WTC11 (cell line): ENCODE measurements at regions not wholly inside any gene's neighbourhood (a gene's known extent, or its start where the extent isn't known, plus 50 kb on each side); places are given as distances from the start of the nearest gene placed in this dataset.

Source experiments
- ATAC-seq: fragments of 200-7000 bp; cut with Tn5 transposase; 2 replicates; pipeline ENCODE4 v1.10.0; 2021; ENCODE audit warnings: mild to moderate bottlenecking, moderate library complexity
- CTCF ChIA-PET: fragments of 300-600 bp; sonication (Branson Sonifier 250); formaldehyde crosslinking; loops from one replicate; lab custom pipeline; 2021; ENCODE audit warnings: antibody characterized with exemption; lab: Charles Lee
- POLR2A ChIA-PET: fragments of 350-600 bp; sonication (Branson Sonifier 250); formaldehyde crosslinking; loops from one replicate; lab custom pipeline; 2021; ENCODE audit warnings: antibody characterized with exemption; lab: Charles Lee
- DNase-seq: peaks from one replicate; pipeline ENCODE4 v3.0.0; 2021; ENCODE audit warnings: low spot score
- H3K27ac Mint-ChIP-seq: 2 replicates; pipeline ENCODE4 v1.8.0; 2021; ENCODE audit warnings: mixed read lengths
- H3K27me3 Mint-ChIP-seq: 2 replicates; pipeline ENCODE4 v1.8.0; 2021; ENCODE audit warnings: low read depth, mild to moderate bottlenecking, moderate library complexity, mixed read lengths
- H3K36me3 Mint-ChIP-seq: 2 replicates; pipeline ENCODE4 v1.8.0; 2021; ENCODE audit warnings: mixed read lengths
- H3K4me1 Mint-ChIP-seq: 2 replicates; pipeline ENCODE4 v1.8.0; 2022; ENCODE audit warnings: mixed read lengths
- H3K4me3 Mint-ChIP-seq: 2 replicates; pipeline ENCODE4 v1.8.0; 2021; ENCODE audit warnings: mild to moderate bottlenecking, moderate library complexity, mixed read lengths
- H3K9me3 Mint-ChIP-seq: 2 replicates; pipeline ENCODE4 v1.8.0; 2021; ENCODE audit warnings: mixed read lengths
- CREM ChIP-seq: sonication (generic); formaldehyde crosslinking; IDR thresholded peaks from 2 replicates; pipeline ENCODE4 v1.8.1; 2022; ENCODE audit warnings: mild to moderate bottlenecking, missing genetic modification reagents, moderate library complexity
- EMX1 ChIP-seq: fragments of 250-450 bp; sonication (Bioruptor Pico); IDR thresholded peaks from 2 replicates; pipeline ENCODE4 v1.8.0; 2021; ENCODE audit warnings: mild to moderate bottlenecking
- ESRRA ChIP-seq: sonication (generic); formaldehyde crosslinking; IDR thresholded peaks from 2 replicates; pipeline ENCODE4 v1.8.1; 2022; ENCODE audit warnings: mild to moderate bottlenecking, missing genetic modification reagents, borderline replicate concordance
- ETV6 ChIP-seq: sonication (generic); formaldehyde crosslinking; IDR thresholded peaks from 2 replicates; pipeline ENCODE4 v1.8.1; 2022; ENCODE audit warnings: mild to moderate bottlenecking, missing genetic modification reagents
- IRF2 ChIP-seq: sonication (generic); formaldehyde crosslinking; IDR thresholded peaks from 2 replicates; pipeline ENCODE4 v1.8.0; 2022; ENCODE audit warnings: low read depth, missing genetic modification reagents, borderline replicate concordance
- KAT7 ChIP-seq: sonication (generic); formaldehyde crosslinking; IDR thresholded peaks from 2 replicates; pipeline ENCODE4 v1.8.1; 2023; ENCODE audit warnings: missing genetic modification reagents, mild to moderate bottlenecking, borderline replicate concordance
- MXD4 ChIP-seq: fragments of 250-450 bp; sonication (Bioruptor Pico); IDR thresholded peaks from 2 replicates; pipeline ENCODE4 v1.8.0; 2021; ENCODE audit warnings: mild to moderate bottlenecking, moderate library complexity, borderline replicate concordance
- NR2C2 ChIP-seq: sonication (generic); formaldehyde crosslinking; IDR thresholded peaks from 2 replicates; pipeline ENCODE4 v1.8.0; 2022; ENCODE audit warnings: mild to moderate bottlenecking, missing genetic modification reagents
- TEAD1 ChIP-seq: sonication (generic); formaldehyde crosslinking; IDR thresholded peaks from 2 replicates; pipeline ENCODE4 v1.8.0; 2022; ENCODE audit warnings: mild to moderate bottlenecking, missing genetic modification reagents
- ZNF138 ChIP-seq: sonication (generic); formaldehyde crosslinking; conservative IDR thresholded peaks from 2 replicates; pipeline ENCODE4 v1.8.1; 2022; ENCODE audit warnings: mild to moderate bottlenecking, moderate library complexity, missing genetic modification reagents
- ZNF232 ChIP-seq: sonication (generic); formaldehyde crosslinking; IDR thresholded peaks from 2 replicates; pipeline ENCODE4 v1.8.0; 2022; ENCODE audit warnings: mild to moderate bottlenecking, missing genetic modification reagents
- TF ChIP-seq, protein P1 (sequence below): fragments of 250-450 bp; sonication (Bioruptor Pico); IDR thresholded peaks from 2 replicates; pipeline ENCODE4 v2.1.2; 2022; ENCODE audit warnings: mild to moderate bottlenecking, moderate library complexity
- TF ChIP-seq, protein P2 (sequence below): sonication (generic); formaldehyde crosslinking; IDR thresholded peaks from 2 replicates; pipeline ENCODE4 v1.8.1; 2022; ENCODE audit warnings: mild to moderate bottlenecking, missing genetic modification reagents, moderate library complexity, borderline replicate concordance
- TF ChIP-seq, protein P3 (sequence below): fragments of 250-450 bp; sonication (Bioruptor Pico); IDR thresholded peaks from 2 replicates; pipeline ENCODE4 v1.8.0; 2021; ENCODE audit warnings: mild to moderate bottlenecking
- TF ChIP-seq, protein P4 (sequence below): sonication (generic); formaldehyde crosslinking; IDR thresholded peaks from 2 replicates; pipeline ENCODE4 v1.8.0; 2022; ENCODE audit warnings: missing genetic modification reagents
- TF ChIP-seq, protein P5 (sequence below): sonication (generic); formaldehyde crosslinking; IDR thresholded peaks from 2 replicates; pipeline ENCODE4 v1.8.1; 2023; ENCODE audit warnings: mild to moderate bottlenecking, missing genetic modification reagents
- TF ChIP-seq, protein P6 (sequence below): sonication (generic); formaldehyde crosslinking; IDR thresholded peaks from 2 replicates; pipeline ENCODE4 v1.8.0; 2022; ENCODE audit warnings: mild to moderate bottlenecking, missing genetic modification reagents
- TF ChIP-seq, protein P7 (sequence below): sonication (generic); formaldehyde crosslinking; IDR thresholded peaks from 2 replicates; pipeline ENCODE4 v1.8.1; 2022; ENCODE audit warnings: low read depth, missing genetic modification reagents, borderline replicate concordance

DNA sequence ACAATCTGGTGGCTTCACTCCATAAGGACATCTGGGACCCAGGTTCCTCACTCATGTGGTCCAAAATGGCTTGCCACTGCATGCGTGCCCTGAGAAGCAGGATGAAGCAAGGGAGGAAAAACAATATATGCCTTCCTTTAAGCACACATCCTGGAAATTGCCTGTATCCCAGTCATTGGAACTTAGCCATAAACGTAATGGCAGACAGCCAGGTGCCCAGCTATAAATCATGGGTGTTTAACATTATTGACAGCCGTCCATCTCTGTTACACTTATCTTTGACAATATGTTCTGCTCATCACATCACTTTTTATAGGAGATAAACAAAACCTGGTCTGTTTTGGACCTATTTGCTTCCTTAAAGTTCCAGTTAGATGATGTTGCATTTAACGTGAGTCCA is 181.0 kb downstream of the AASDH start:
- Mint-ChIP-seq H3K4me3 (no peak overlapping the region), H3K36me3 (peaks cover 6% of the 10 kb centered on the region), H3K4me1 (peaks cover 13% of the 10 kb centered on the region)
- CTCF ChIA-PET, result no interaction called here
- no peak for ATAC-seq
- TF ChIP-seq EMX1 (CRISPR knock-in tag) (no peak), NR2C2 (no peak), KAT7 (no peak), ETV6 (CRISPR knock-in tag) (no peak), TEAD1 (CRISPR knock-in tag) (no peak), IRF2 (CRISPR knock-in tag) (no peak), MXD4 (CRISPR knock-in tag) (no peak), ZNF232 (CRISPR knock-in tag) (no peak), ESRRA (CRISPR knock-in tag) (no peak), ZNF138 (CRISPR knock-in tag) (no peak), CREM (CRISPR knock-in tag) (no peak)
- TF ChIP-seq, protein P1, sequence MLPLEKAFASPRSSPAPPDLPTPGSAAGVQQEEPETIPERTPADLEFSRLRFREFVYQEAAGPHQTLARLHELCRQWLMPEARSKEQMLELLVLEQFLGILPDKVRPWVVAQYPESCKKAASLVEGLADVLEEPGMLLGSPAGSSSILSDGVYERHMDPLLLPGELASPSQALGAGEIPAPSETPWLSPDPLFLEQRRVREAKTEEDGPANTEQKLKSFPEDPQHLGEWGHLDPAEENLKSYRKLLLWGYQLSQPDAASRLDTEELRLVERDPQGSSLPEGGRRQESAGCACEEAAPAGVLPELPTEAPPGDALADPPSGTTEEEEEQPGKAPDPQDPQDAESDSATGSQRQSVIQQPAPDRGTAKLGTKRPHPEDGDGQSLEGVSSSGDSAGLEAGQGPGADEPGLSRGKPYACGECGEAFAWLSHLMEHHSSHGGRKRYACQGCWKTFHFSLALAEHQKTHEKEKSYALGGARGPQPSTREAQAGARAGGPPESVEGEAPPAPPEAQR (CRISPR knock-in tag), result no peak
- TF ChIP-seq, protein P2, sequence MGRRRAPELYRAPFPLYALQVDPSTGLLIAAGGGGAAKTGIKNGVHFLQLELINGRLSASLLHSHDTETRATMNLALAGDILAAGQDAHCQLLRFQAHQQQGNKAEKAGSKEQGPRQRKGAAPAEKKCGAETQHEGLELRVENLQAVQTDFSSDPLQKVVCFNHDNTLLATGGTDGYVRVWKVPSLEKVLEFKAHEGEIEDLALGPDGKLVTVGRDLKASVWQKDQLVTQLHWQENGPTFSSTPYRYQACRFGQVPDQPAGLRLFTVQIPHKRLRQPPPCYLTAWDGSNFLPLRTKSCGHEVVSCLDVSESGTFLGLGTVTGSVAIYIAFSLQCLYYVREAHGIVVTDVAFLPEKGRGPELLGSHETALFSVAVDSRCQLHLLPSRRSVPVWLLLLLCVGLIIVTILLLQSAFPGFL (CRISPR knock-in tag), result no peak
- TF ChIP-seq, protein P3, sequence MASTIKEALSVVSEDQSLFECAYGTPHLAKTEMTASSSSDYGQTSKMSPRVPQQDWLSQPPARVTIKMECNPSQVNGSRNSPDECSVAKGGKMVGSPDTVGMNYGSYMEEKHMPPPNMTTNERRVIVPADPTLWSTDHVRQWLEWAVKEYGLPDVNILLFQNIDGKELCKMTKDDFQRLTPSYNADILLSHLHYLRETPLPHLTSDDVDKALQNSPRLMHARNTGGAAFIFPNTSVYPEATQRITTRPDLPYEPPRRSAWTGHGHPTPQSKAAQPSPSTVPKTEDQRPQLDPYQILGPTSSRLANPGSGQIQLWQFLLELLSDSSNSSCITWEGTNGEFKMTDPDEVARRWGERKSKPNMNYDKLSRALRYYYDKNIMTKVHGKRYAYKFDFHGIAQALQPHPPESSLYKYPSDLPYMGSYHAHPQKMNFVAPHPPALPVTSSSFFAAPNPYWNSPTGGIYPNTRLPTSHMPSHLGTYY (CRISPR knock-in tag), result no peak
- TF ChIP-seq, protein P4, sequence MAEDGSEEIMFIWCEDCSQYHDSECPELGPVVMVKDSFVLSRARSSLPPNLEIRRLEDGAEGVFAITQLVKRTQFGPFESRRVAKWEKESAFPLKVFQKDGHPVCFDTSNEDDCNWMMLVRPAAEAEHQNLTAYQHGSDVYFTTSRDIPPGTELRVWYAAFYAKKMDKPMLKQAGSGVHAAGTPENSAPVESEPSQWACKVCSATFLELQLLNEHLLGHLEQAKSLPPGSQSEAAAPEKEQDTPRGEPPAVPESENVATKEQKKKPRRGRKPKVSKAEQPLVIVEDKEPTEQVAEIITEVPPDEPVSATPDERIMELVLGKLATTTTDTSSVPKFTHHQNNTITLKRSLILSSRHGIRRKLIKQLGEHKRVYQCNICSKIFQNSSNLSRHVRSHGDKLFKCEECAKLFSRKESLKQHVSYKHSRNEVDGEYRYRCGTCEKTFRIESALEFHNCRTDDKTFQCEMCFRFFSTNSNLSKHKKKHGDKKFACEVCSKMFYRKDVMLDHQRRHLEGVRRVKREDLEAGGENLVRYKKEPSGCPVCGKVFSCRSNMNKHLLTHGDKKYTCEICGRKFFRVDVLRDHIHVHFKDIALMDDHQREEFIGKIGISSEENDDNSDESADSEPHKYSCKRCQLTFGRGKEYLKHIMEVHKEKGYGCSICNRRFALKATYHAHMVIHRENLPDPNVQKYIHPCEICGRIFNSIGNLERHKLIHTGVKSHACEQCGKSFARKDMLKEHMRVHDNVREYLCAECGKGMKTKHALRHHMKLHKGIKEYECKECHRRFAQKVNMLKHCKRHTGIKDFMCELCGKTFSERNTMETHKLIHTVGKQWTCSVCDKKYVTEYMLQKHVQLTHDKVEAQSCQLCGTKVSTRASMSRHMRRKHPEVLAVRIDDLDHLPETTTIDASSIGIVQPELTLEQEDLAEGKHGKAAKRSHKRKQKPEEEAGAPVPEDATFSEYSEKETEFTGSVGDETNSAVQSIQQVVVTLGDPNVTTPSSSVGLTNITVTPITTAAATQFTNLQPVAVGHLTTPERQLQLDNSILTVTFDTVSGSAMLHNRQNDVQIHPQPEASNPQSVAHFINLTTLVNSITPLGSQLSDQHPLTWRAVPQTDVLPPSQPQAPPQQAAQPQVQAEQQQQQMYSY (CRISPR knock-in tag), result no peak
- TF ChIP-seq, protein P5, sequence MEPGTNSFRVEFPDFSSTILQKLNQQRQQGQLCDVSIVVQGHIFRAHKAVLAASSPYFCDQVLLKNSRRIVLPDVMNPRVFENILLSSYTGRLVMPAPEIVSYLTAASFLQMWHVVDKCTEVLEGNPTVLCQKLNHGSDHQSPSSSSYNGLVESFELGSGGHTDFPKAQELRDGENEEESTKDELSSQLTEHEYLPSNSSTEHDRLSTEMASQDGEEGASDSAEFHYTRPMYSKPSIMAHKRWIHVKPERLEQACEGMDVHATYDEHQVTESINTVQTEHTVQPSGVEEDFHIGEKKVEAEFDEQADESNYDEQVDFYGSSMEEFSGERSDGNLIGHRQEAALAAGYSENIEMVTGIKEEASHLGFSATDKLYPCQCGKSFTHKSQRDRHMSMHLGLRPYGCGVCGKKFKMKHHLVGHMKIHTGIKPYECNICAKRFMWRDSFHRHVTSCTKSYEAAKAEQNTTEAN (CRISPR knock-in tag), result no peak
- TF ChIP-seq, protein P6, sequence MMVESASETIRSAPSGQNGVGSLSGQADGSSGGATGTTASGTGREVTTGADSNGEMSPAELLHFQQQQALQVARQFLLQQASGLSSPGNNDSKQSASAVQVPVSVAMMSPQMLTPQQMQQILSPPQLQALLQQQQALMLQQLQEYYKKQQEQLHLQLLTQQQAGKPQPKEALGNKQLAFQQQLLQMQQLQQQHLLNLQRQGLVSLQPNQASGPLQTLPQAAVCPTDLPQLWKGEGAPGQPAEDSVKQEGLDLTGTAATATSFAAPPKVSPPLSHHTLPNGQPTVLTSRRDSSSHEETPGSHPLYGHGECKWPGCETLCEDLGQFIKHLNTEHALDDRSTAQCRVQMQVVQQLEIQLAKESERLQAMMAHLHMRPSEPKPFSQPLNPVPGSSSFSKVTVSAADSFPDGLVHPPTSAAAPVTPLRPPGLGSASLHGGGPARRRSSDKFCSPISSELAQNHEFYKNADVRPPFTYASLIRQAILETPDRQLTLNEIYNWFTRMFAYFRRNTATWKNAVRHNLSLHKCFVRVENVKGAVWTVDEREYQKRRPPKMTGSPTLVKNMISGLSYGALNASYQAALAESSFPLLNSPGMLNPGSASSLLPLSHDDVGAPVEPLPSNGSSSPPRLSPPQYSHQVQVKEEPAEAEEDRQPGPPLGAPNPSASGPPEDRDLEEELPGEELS (CRISPR knock-in tag), result no peak
- TF ChIP-seq, protein P7, sequence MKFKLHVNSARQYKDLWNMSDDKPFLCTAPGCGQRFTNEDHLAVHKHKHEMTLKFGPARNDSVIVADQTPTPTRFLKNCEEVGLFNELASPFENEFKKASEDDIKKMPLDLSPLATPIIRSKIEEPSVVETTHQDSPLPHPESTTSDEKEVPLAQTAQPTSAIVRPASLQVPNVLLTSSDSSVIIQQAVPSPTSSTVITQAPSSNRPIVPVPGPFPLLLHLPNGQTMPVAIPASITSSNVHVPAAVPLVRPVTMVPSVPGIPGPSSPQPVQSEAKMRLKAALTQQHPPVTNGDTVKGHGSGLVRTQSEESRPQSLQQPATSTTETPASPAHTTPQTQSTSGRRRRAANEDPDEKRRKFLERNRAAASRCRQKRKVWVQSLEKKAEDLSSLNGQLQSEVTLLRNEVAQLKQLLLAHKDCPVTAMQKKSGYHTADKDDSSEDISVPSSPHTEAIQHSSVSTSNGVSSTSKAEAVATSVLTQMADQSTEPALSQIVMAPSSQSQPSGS (CRISPR knock-in tag), result no peak
- TF ChIP-seq, all 79 proteins: peak for 0
- POLR2A ChIA-PET, result no interaction called here
- H3K27ac Mint-ChIP-seq, result no peak overlapping the region
- DNase-seq, result no peak
- peaks cover 3% of the 10 kb centered on the region for H3K9me3 Mint-ChIP-seq
- H3K27me3 Mint-ChIP-seq, result peaks cover 73% of the 10 kb centered on the region
